ENCODE measurements at regions not wholly inside any gene's neighbourhood (a gene's known extent, or its start where the extent isn't known, plus 50 kb on each side); places are given as distances from the start of the nearest gene placed in this dataset.

- TF ChIP-seq KDM5A (IDR thresholded peaks at IDR 0.05) (no peak), BHLHE40 (IDR thresholded peaks at IDR 0.05; ENCODE audit: low read depth, low read length) (no peak), CEBPB (IDR thresholded peaks at IDR 0.05) (no peak), USF2 (IDR thresholded peaks at IDR 0.05) (no peak)
Measured at GRCh38 chr4:10944321-10944720, 259.8 kb upstream of the CLNK start (continued).

GRCh38 chr4:10942156-10942555 is 257.6 kb upstream of the CLNK start:
- ChIA-PET POLR2A (no interaction called here), CTCF (no interaction called here)
- H3K9me3 ChIP-seq = no peaks in the 10 kb centered on the region
- ATAC-seq (no peak), FAIRE-seq (no peak), DNase-seq (ENCODE audit: low read depth in 1 of 2, low spot score in 1 of 2) (no peak)
- no peak overlapping the region for H3K27ac ChIP-seq
- H3K4me1 ChIP-seq = no peaks in the 10 kb centered on the region
- H3K4me2 ChIP-seq = no peak overlapping the region
- no peak overlapping the region for H3K4me3 ChIP-seq
- no peak for TF ChIP-seq HOXB13 (CRISPR knock-in tag; IDR thresholded peaks at IDR 0.05; ENCODE audit: low read depth)
- no peak for TF ChIP-seq CHD4 (IDR thresholded peaks at IDR 0.05; ENCODE audit: borderline replicate concordance)
- no peak for TF ChIP-seq POLR2AphosphoS2 (conservative IDR thresholded peaks at IDR 0.05; ENCODE audit: low read length)
- no peak for TF ChIP-seq USF2 (IDR thresholded peaks at IDR 0.05)
- TF ChIP-seq BHLHE40 (IDR thresholded peaks at IDR 0.05; ENCODE audit: low read depth, low read length) = no peak
- TF ChIP-seq BCL3 (IDR thresholded peaks at IDR 0.05) = no peak
- TF ChIP-seq RFX5 (IDR thresholded peaks at IDR 0.05) = no peak
- no peak for TF ChIP-seq KDM1A (IDR thresholded peaks at IDR 0.05; ENCODE audit: low read depth)
- TF ChIP-seq CEBPB (IDR thresholded peaks at IDR 0.05) = no peak
- TF ChIP-seq JUN (IDR thresholded peaks at IDR 0.05) = no peak
- TF ChIP-seq CBX2 (IDR thresholded peaks at IDR 0.05; ENCODE audit: borderline replicate concordance, low read depth) = no peak
- no peak for TF ChIP-seq ZC3H11A (IDR thresholded peaks at IDR 0.05)
- no peak for TF ChIP-seq CBX8 (IDR thresholded peaks at IDR 0.05)
- TF ChIP-seq ZSCAN20 (CRISPR knock-in tag; IDR thresholded peaks at IDR 0.05) = no peak
- TF ChIP-seq MAX (IDR thresholded peaks at IDR 0.05) = no peak
- TF ChIP-seq EP300 (IDR thresholded peaks at IDR 0.05) = no peak
- TF ChIP-seq CTCF (IDR thresholded peaks at IDR 0.05) = no peak
- TF ChIP-seq NFE2L2 (conservative IDR thresholded peaks at IDR 0.05; ENCODE audit: low read length) = no peak
- no peak for TF ChIP-seq SREBF2 (IDR thresholded peaks at IDR 0.05)
- TF ChIP-seq ELK1 (IDR thresholded peaks at IDR 0.05; ENCODE audit: low read depth, low read length) = no peak
- WGBS (ENCODE audit: missing lambda C conversion rate) = 6% methylated on average over 1 of the region's 1 CpG

- WGBS (ENCODE audit: missing lambda C conversion rate) = 0% methylated on average over 2 of the region's 2 CpGs
- Histone ChIP-seq H3K4me2 (no peak overlapping the region), H3K9me3 (no peaks in the 10 kb centered on the region), H3K4me3 (no peak overlapping the region), H3K4me1 (no peaks in the 10 kb centered on the region), H3K27ac (no peak overlapping the region)
- no peak for ATAC-seq
- no peak for DNase-seq (ENCODE audit: low read depth in 1 of 2, low spot score in 1 of 2)
- no peak for TF ChIP-seq POLR2AphosphoS2 (conservative IDR thresholded peaks at IDR 0.05; ENCODE audit: low read length)
- TF ChIP-seq ELK1 (IDR thresholded peaks at IDR 0.05; ENCODE audit: low read depth, low read length) = no peak
- no peak for TF ChIP-seq FOXS1 (CRISPR knock-in tag; IDR thresholded peaks at IDR 0.05)
- no peak for TF ChIP-seq GATA3 (IDR thresholded peaks at IDR 0.05; ENCODE audit: borderline replicate concordance)
- no peak for TF ChIP-seq NR3C1 (IDR thresholded peaks at IDR 0.05)
- FAIRE-seq = no peak
- ChIA-PET POLR2A (no interaction called here), CTCF (interaction anchor here (0.7 kb wide), 1 partner anchor 32 kb away, joined by 3 read pairs; no protein-coding TSS in a partner anchor)
Measured at GRCh38 chr4:10929818-10930217, 245.2 kb upstream of the CLNK start.

Measured in A549 (cell line).